CD14-positive monocyte (primary cell): ENCODE measurements at regions not wholly inside any gene's neighbourhood (a gene's known extent, or its start where the extent isn't known, plus 50 kb on each side); places are given as distances from the start of the nearest gene placed in this dataset.

Experiments used
- DNase-seq, 3 donors: peaks; one replicate each; pipeline ENCODE4 v3.0.0-alpha.2; 2011 to 2022
- H2AFZ ChIP-seq: 2 replicates; pipeline ENCODE4 v1.6.0; 2012; ENCODE audit warnings: mild to moderate bottlenecking, low read depth, low read length, inconsistent platforms; ENCODE audit not compliant: insufficient read depth, poor library complexity, severe bottlenecking
- H3K27ac ChIP-seq, 2 donors: 1 replicate in 1 of 2; 2 replicates in 1 of 2; pipeline ENCODE4 v1.5.1; 2012 to 2013; ENCODE audit warnings: low read length in 2 of 2, control low read depth in 1 of 2, inconsistent platforms in 1 of 2, low read depth in 1 of 2, mild to moderate bottlenecking in 1 of 2
- H3K27me3 ChIP-seq, 2 donors: one replicate each; pipeline versions ENCODE4 v1.6.0 to v1.6.1; 2011 to 2013; ENCODE audit warnings: low read length in 2 of 2; ENCODE audit not compliant: control insufficient read depth in 2 of 2, insufficient read depth in 2 of 2
- H3K36me3 ChIP-seq, 2 donors: replicated peaks in 1 of 2; 1 replicate in 1 of 2; 2 replicates in 1 of 2; pipeline versions ENCODE4 v1.5.1 to v1.6.1; 2012 to 2013; ENCODE audit warnings: low read length in 2 of 2, control low read depth in 1 of 2, inconsistent platforms in 1 of 2, mild to moderate bottlenecking in 1 of 2; ENCODE audit not compliant: insufficient read depth in 2 of 2, control insufficient read depth in 1 of 2
- H3K4me1 ChIP-seq, 2 donors: 1 replicate in 1 of 2; 2 replicates in 1 of 2; pipeline versions ENCODE4 v1.5.1 to v1.6.1; 2012 to 2013; ENCODE audit warnings: low read length in 2 of 2, control low read depth in 1 of 2, inconsistent platforms in 1 of 2, mild to moderate bottlenecking in 1 of 2, moderate library complexity in 1 of 2; ENCODE audit not compliant: insufficient read depth in 2 of 2, control insufficient read depth in 1 of 2
- H3K4me2 ChIP-seq: replicated peaks from 2 replicates; pipeline ENCODE3; 2012; ENCODE audit warnings: low read length, moderate library complexity, mild to moderate bottlenecking; ENCODE audit not compliant: poor library complexity, severe bottlenecking; ENCODE audit errors: extremely low read depth
- H3K4me3 ChIP-seq, 3 experiments: fragments of 200-600 bp in 1 of 3; sonication (generic) in 1 of 3; replicated peaks in 1 of 3; 1 replicate in 2 of 3; 2 replicates in 1 of 3; pipeline ENCODE4 v1.5.1; 2011 to 2013; ENCODE audit warnings: low read length in 3 of 3, mild to moderate bottlenecking in 3 of 3, control low read depth in 2 of 3, low read depth in 2 of 3, inconsistent platforms in 1 of 3, moderate library complexity in 1 of 3
- H3K79me2 ChIP-seq: 2 replicates; pipeline ENCODE4 v1.6.0; 2012; ENCODE audit warnings: mild to moderate bottlenecking, control low read depth, inconsistent platforms, low read length, moderate library complexity; ENCODE audit not compliant: insufficient read depth
- H3K9ac ChIP-seq: 2 replicates; pipeline ENCODE4 v1.6.0; 2017; ENCODE audit warnings: low read length, mild to moderate bottlenecking; ENCODE audit not compliant: insufficient read depth, poor library complexity, severe bottlenecking
- H3K9me3 ChIP-seq, 2 donors: replicated peaks in 1 of 2; 1 replicate in 1 of 2; 2 replicates in 1 of 2; pipeline versions ENCODE4 v1.5.1 to v1.6.1; 2012 to 2013; ENCODE audit warnings: low read length in 2 of 2, control low read depth in 1 of 2; ENCODE audit not compliant: control insufficient read depth in 1 of 2, insufficient read depth in 1 of 2
- H4K20me1 ChIP-seq: 2 replicates; pipeline ENCODE4 v1.6.0; 2012; ENCODE audit warnings: mild to moderate bottlenecking, low read length, control low read depth, moderate library complexity; ENCODE audit not compliant: insufficient read depth
- H3K27ac Mint-ChIP-seq, 7 donors: one replicate each; pipeline ENCODE4 v1.8.0; 2020; ENCODE audit warnings: mild to moderate bottlenecking in 7 of 7, mixed read lengths in 7 of 7, moderate library complexity in 6 of 7, inconsistent platforms in 2 of 7
- H3K27me3 Mint-ChIP-seq, 3 donors: one replicate each; pipeline ENCODE4 v1.8.0; 2021 to 2022; ENCODE audit warnings: low read depth in 3 of 3, mild to moderate bottlenecking in 3 of 3, mixed read lengths in 3 of 3, moderate library complexity in 3 of 3, inconsistent platforms in 1 of 3
- H3K36me3 Mint-ChIP-seq, 2 donors: one replicate each; pipeline ENCODE4 v1.8.0; 2020; ENCODE audit warnings: mixed read lengths in 2 of 2, inconsistent platforms in 1 of 2, mild to moderate bottlenecking in 1 of 2
- H3K4me1 Mint-ChIP-seq: one replicate; pipeline ENCODE4 v1.8.0; 2020; ENCODE audit warnings: mild to moderate bottlenecking, mixed read lengths
- H3K4me3 Mint-ChIP-seq, 2 donors: one replicate each; pipeline ENCODE4 v1.8.0; 2020; ENCODE audit warnings: mild to moderate bottlenecking in 2 of 2, mixed read lengths in 2 of 2, moderate library complexity in 1 of 2
- H3K9me3 Mint-ChIP-seq, 7 donors: one replicate each; pipeline ENCODE4 v1.8.0; 2020 to 2022; ENCODE audit warnings: mixed read lengths in 7 of 7, mild to moderate bottlenecking in 6 of 7, moderate library complexity in 6 of 7, inconsistent platforms in 2 of 7
- WGBS: methylation state at CpG from one replicate; pipeline ENCODE4 v1.1.5; 2013; ENCODE audit warnings: missing lambda C conversion rate; ENCODE audit not compliant: insufficient coverage; 5-methylcytosine and 5-hydroxymethylcytosine counted together
- intact Hi-C, 2 donors: fragments of 100-400 bp; cut with micrococcal nuclease; formaldehyde crosslinking; loops; one replicate each; pipeline versions ENCODE4 v1.15.0 to v1.15.1; 2023
- TF ChIP-seq, protein P1 (sequence below): fragments of 200-600 bp; IDR thresholded peaks from one replicate; pipeline ENCODE4 v1.8.0; 2022; ENCODE audit warnings: antibody characterized with exemption, mild to moderate bottlenecking

DNA sequence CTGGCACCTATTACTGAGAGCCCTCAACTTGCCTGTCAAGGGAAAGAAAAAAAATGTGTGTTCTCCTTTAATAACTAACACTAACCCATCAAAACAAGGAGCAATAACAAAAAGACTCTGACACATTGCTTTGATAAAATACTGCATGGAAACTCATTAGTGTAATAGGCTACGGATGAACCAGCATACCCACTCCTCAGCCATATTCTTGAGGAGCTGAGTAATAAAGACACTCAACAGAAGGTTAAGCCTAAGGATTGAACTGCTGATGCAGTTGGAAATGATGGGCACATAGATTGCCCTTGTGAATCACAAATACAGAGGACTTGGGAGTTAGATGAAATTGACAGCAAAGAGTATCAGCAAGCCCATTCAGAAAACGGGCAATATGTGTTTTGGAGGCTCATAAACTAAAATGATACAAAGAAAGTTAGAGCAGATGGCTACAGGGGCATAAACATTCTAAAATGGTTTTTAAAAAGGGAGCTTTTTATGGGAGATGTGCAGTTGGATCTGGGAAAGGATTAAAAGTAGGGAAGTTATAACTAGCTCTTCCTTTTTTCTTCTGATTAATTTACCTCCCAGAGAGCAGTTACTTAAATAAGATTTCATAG lies 447.6 kb upstream of the IL12A start:
- H3K36me3 ChIP-seq = no peaks in the 10 kb centered on the region
- H3K27me3 ChIP-seq = no peaks in the 10 kb centered on the region
- Mint-ChIP-seq H3K4me1 (no peaks in the 10 kb centered on the region), H3K4me3 (no peak overlapping the region), H3K9me3 (peaks cover 0 to 2% (median 0%) of the 10 kb centered on the region in 7 donors), H3K27me3 (no peaks in the 10 kb centered on the region), H3K36me3 (no peaks in the 10 kb centered on the region), H3K27ac (no peak overlapping the region)
- H3K4me1 ChIP-seq = no peaks in the 10 kb centered on the region
- no peak overlapping the region for H3K4me3 ChIP-seq
- intact Hi-C loops = no loop called here
- H3K4me2 ChIP-seq = no peak overlapping the region
- DNase-seq = no peak
- no peak overlapping the region for H2AFZ ChIP-seq
- no peaks in the 10 kb centered on the region for H4K20me1 ChIP-seq
- no peak overlapping the region for H3K9ac ChIP-seq
- no peaks in the 10 kb centered on the region for H3K79me2 ChIP-seq
- H3K9me3 ChIP-seq = no peaks in the 10 kb centered on the region
- TF ChIP-seq, protein P1, sequence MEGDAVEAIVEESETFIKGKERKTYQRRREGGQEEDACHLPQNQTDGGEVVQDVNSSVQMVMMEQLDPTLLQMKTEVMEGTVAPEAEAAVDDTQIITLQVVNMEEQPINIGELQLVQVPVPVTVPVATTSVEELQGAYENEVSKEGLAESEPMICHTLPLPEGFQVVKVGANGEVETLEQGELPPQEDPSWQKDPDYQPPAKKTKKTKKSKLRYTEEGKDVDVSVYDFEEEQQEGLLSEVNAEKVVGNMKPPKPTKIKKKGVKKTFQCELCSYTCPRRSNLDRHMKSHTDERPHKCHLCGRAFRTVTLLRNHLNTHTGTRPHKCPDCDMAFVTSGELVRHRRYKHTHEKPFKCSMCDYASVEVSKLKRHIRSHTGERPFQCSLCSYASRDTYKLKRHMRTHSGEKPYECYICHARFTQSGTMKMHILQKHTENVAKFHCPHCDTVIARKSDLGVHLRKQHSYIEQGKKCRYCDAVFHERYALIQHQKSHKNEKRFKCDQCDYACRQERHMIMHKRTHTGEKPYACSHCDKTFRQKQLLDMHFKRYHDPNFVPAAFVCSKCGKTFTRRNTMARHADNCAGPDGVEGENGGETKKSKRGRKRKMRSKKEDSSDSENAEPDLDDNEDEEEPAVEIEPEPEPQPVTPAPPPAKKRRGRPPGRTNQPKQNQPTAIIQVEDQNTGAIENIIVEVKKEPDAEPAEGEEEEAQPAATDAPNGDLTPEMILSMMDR = no peak
- WGBS = 83% methylated on average over 1 of the region's 2 CpGs
- no peak overlapping the region for H3K27ac ChIP-seq

- intact Hi-C loops = no loop called here
- Mint-ChIP-seq H3K9me3 (peaks cover 0 to 3% (median 0%) of the 10 kb centered on the region in 7 donors), H3K4me1 (no peaks in the 10 kb centered on the region), H3K4me3 (no peak overlapping the region), H3K27me3 (peaks cover 0 to 4% (median 0%) of the 10 kb centered on the region in 3 donors), H3K36me3 (no peaks in the 10 kb centered on the region), H3K27ac (no peak overlapping the region)
- no peaks in the 10 kb centered on the region for H4K20me1 ChIP-seq
- H3K27ac ChIP-seq = no peak overlapping the region
- H3K9ac ChIP-seq = no peak overlapping the region
- DNase-seq = no peak
- TF ChIP-seq, protein P1 = no peak
- no peaks in the 10 kb centered on the region for H3K36me3 ChIP-seq
- no peaks in the 10 kb centered on the region for H3K27me3 ChIP-seq
- H3K4me3 ChIP-seq = no peak overlapping the region
- H3K79me2 ChIP-seq = no peaks in the 10 kb centered on the region
- H3K4me1 ChIP-seq = no peaks in the 10 kb centered on the region
- H3K4me2 ChIP-seq = no peak overlapping the region
- H2AFZ ChIP-seq = no peak overlapping the region
- no peaks in the 10 kb centered on the region for H3K9me3 ChIP-seq
- WGBS = no CpG with 5 or more reads among the region's 3 CpGs
These were observed 439.8 kb upstream of the IL12A start for GRCh38 chr3:159548675-159549335.
